ENCODE measurements at regions not wholly inside any gene's neighbourhood (a gene's known extent, or its start where the extent isn't known, plus 50 kb on each side); places are given as distances from the start of the nearest gene placed in this dataset.
"Not testable (repeated sequence)": the region's sequence is repeated elsewhere in the genome, so short reads cannot be mapped to it uniquely, and the experiment has no call there.

GRCh38 chr5:61232490-61233050 lies 70.3 kb upstream of the SMIM15 start:
- TF ChIP-seq CTCF (IDR thresholded peaks at IDR 0.05) = no peak
- Histone ChIP-seq H3K9ac (ENCODE audit: insufficient read depth, low read length, poor library complexity, severe bottlenecking) (no peak overlapping the region), H3K36me3 (replicated peaks in 1 of 2; ENCODE audit: control insufficient read depth in 1 of 2, insufficient read depth in 2 of 2, low read length in 2 of 2) (no peaks in the 10 kb centered on the region)

DNA sequence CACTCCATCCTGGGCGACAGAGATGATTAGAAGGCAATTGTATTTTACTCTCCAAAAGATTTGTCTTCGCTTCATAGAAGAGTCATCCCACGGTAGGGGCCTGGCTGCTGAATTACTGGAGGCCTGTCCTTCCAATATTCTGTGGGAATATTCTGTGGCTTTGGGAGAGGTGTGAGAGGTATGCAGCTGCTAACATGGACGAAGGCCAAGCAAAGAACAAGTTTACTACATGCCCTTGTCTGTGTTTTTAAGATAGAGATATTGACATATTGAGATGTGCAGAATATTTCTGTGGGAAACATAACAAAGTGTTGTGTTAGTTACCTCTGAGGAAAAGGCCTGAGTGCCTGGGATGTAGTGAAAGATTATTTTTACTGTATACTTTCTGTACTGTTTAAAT lies 71.8 kb upstream of the SMIM15 start:
- no peak overlapping the region for H3K4me2 ChIP-seq (replicated peaks; ENCODE audit: extremely low read depth, low read length, poor library complexity, severe bottlenecking)
- H3K27ac Mint-ChIP-seq = no peak overlapping the region
- intact Hi-C loops (cut with micrococcal nuclease) = no loop called here
- no peak overlapping the region for H3K4me3 ChIP-seq (replicated peaks in 1 of 3; ENCODE audit: low read depth in 2 of 3, low read length in 3 of 3)
- H3K79me2 ChIP-seq (ENCODE audit: insufficient read depth, low read length) = no peaks in the 10 kb centered on the region
- H3K4me1 Mint-ChIP-seq = peaks cover 6% of the 10 kb centered on the region
- TF ChIP-seq CTCF (IDR thresholded peaks at IDR 0.05) = no peak
- H3K36me3 Mint-ChIP-seq = no peaks in the 10 kb centered on the region
- H2AFZ ChIP-seq (ENCODE audit: insufficient read depth, low read depth, low read length, poor library complexity, severe bottlenecking) = no peak overlapping the region
- H3K9ac ChIP-seq (ENCODE audit: insufficient read depth, low read length, poor library complexity, severe bottlenecking) = no peak overlapping the region
- 100% methylated on average over 4 of the region's 4 CpGs for WGBS (ENCODE audit: insufficient coverage)
- no peak for DNase-seq
- no peak overlapping the region for H3K27ac ChIP-seq (ENCODE audit: low read depth in 1 of 2, low read length in 2 of 2)
- H4K20me1 ChIP-seq (ENCODE audit: insufficient read depth, low read length) = no peaks in the 10 kb centered on the region
- H3K4me3 Mint-ChIP-seq = no peak overlapping the region
- H3K27me3 ChIP-seq (ENCODE audit: control insufficient read depth in 2 of 2, insufficient read depth in 2 of 2, low read length in 2 of 2) = no peaks in the 10 kb centered on the region
- no peaks in the 10 kb centered on the region for H3K36me3 ChIP-seq (replicated peaks in 1 of 2; ENCODE audit: control insufficient read depth in 1 of 2, insufficient read depth in 2 of 2, low read length in 2 of 2)
- H3K9me3 ChIP-seq (replicated peaks in 1 of 2; ENCODE audit: control insufficient read depth in 1 of 2, insufficient read depth in 1 of 2, low read length in 2 of 2) = peaks cover 4 to 20% of the 10 kb centered on the region in 2 donors
- peaks cover 0 to 8% (median under 1%) of the 10 kb centered on the region in 3 donors for H3K27me3 Mint-ChIP-seq (ENCODE audit: low read depth in 3 of 3)
- H3K4me1 ChIP-seq (ENCODE audit: control insufficient read depth in 1 of 2, insufficient read depth in 2 of 2, low read length in 2 of 2) = no peaks in the 10 kb centered on the region
- peaks cover 6 to 19% (median 13%) of the 10 kb centered on the region in 7 donors for H3K9me3 Mint-ChIP-seq

More at GRCh38 chr5:61232490-61233050, 70.3 kb upstream of the SMIM15 start:
- DNase-seq = no peak
- Mint-ChIP-seq H3K4me3 (no peak overlapping the region), H3K36me3 (no peaks in the 10 kb centered on the region), H3K4me1 (peaks cover 11% of the 10 kb centered on the region), H3K9me3 (peaks cover 2 to 14% (median 5%) of the 10 kb centered on the region in 7 donors), H3K27ac (no peak overlapping the region), H3K27me3 (ENCODE audit: low read depth in 3 of 3) (peaks cover 0 to 6% (median 5%) of the 10 kb centered on the region in 3 donors)
- H3K27ac ChIP-seq (ENCODE audit: low read depth in 1 of 2, low read length in 2 of 2) = no peak overlapping the region
- 100% methylated on average over 1 of the region's 3 CpGs for WGBS (ENCODE audit: insufficient coverage)
- H2AFZ ChIP-seq (ENCODE audit: insufficient read depth, low read depth, low read length, poor library complexity, severe bottlenecking) = no peak overlapping the region
- intact Hi-C loops (cut with micrococcal nuclease) = no loop called here
- H3K4me3 ChIP-seq (replicated peaks in 1 of 3; ENCODE audit: low read depth in 2 of 3, low read length in 3 of 3) = no peak overlapping the region
- H3K4me2 ChIP-seq (replicated peaks; ENCODE audit: extremely low read depth, low read length, poor library complexity, severe bottlenecking) = no peak overlapping the region
- H3K79me2 ChIP-seq (ENCODE audit: insufficient read depth, low read length) = no peaks in the 10 kb centered on the region
- no peaks in the 10 kb centered on the region for H4K20me1 ChIP-seq (ENCODE audit: insufficient read depth, low read length)
- no peaks in the 10 kb centered on the region for H3K4me1 ChIP-seq (ENCODE audit: control insufficient read depth in 1 of 2, insufficient read depth in 2 of 2, low read length in 2 of 2)
- H3K27me3 ChIP-seq (ENCODE audit: control insufficient read depth in 2 of 2, insufficient read depth in 2 of 2, low read length in 2 of 2) = no peaks in the 10 kb centered on the region
- H3K9me3 ChIP-seq (replicated peaks in 1 of 2; ENCODE audit: control insufficient read depth in 1 of 2, insufficient read depth in 1 of 2, low read length in 2 of 2) = peaks cover 0 to 11% of the 10 kb centered on the region in 2 donors

DNA sequence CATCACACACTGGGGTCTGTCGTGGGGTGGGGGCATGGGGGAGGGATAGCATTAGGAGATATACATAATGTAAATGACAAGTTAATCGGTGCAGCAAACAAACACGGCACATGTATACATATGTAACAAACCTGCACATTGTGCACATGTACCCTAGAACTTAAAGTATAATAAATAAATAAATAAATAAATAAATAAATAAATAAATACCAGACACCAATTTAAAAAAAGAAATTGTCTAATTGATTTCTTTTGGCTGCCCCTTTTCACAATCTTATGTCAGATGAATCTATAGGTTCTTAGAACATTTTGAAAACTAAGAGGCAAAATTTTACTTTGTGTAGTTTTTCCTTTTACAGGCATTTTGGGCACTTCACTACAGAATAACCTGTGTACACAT lies 74.4 kb upstream of the SMIM15 start:
- H4K20me1 ChIP-seq (ENCODE audit: insufficient read depth, low read length); DNase-seq; H3K4me3 Mint-ChIP-seq; H3K9ac ChIP-seq (ENCODE audit: insufficient read depth, low read length, poor library complexity, severe bottlenecking); H3K27ac Mint-ChIP-seq; H3K79me2 ChIP-seq (ENCODE audit: insufficient read depth, low read length); H3K4me2 ChIP-seq (replicated peaks; ENCODE audit: extremely low read depth, low read length, poor library complexity, severe bottlenecking); H3K4me1 ChIP-seq (ENCODE audit: control insufficient read depth in 1 of 2, insufficient read depth in 2 of 2, low read length in 2 of 2); H3K27me3 Mint-ChIP-seq (ENCODE audit: low read depth in 3 of 3); H3K36me3 ChIP-seq (replicated peaks in 1 of 2; ENCODE audit: control insufficient read depth in 1 of 2, insufficient read depth in 2 of 2, low read length in 2 of 2); H3K27ac ChIP-seq (ENCODE audit: low read depth in 1 of 2, low read length in 2 of 2); H3K4me3 ChIP-seq (replicated peaks in 1 of 3; ENCODE audit: low read depth in 2 of 3, low read length in 3 of 3); H3K27me3 ChIP-seq (ENCODE audit: control insufficient read depth in 2 of 2, insufficient read depth in 2 of 2, low read length in 2 of 2); H3K36me3 Mint-ChIP-seq; H2AFZ ChIP-seq (ENCODE audit: insufficient read depth, low read depth, low read length, poor library complexity, severe bottlenecking); intact Hi-C loops (cut with micrococcal nuclease); H3K4me1 Mint-ChIP-seq: not testable (repeated sequence)
- WGBS (ENCODE audit: insufficient coverage) = no CpG with 5 or more reads among the region's 3 CpGs
- H3K9me3 ChIP-seq (replicated peaks in 1 of 2; ENCODE audit: control insufficient read depth in 1 of 2, insufficient read depth in 1 of 2, low read length in 2 of 2) = peaks cover 4 to 18% of the 10 kb centered on the region in 2 donors
- H3K9me3 Mint-ChIP-seq = peaks cover 12 to 23% (median 18%) of the 10 kb centered on the region in 7 donors

Measured in CD14-positive monocyte (primary cell).